Umbilical cord (tissue), 1 donor: ENCODE measurements at regions not wholly inside any gene's neighbourhood (a gene's known extent, or its start where the extent isn't known, plus 50 kb on each side); places are given as distances from the start of the nearest gene placed in this dataset.
"Not testable (repeated sequence)": the region's sequence is repeated elsewhere in the genome, so short reads cannot be mapped to it uniquely, and the experiment has no call there.

Source experiments
- DNase-seq: peaks from one replicate; pipeline ENCODE4 v3.0.0-alpha.2; 2015; ENCODE audit warnings: low spot score

DNA sequence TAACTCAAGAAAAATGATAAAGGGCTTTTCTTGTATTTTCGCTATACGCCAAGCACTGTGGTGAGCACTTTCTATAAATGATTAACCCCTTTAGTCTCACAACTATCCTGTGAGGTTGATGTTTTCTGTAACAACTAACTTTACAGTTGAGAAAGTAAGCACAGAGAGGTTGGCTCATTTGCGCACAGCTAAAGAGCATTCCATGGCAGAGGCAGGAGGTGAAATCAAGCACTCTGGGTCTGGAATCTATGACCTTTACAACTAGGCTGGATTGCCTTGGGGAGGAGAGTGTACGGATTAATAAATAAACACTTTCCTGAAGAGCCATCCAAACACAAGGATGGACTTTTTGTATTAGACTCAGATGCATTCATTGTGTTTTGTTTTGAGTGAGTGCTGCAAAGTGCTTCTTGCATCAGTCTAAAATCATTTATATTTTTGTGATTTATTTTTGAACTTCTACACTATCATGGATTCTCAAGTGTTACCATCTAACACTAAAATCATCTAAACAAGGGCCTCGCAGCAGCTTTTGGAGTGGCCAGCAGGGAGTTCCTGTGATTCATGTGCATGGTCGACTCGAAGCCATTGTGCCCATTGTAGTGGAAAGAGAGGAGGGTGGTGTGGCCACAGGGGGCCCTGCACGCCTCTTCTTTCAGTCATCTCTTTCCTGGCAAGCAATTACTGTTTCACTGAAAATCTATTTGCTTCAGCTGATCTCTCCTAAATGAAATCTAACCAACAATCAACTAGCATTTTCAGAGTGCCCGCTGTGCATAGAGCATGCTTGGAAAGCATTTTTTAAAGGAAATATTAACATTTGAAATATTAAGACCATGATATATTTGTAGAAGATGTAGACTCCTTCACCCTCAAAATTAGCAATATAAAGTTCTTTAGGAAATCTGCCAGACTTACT lies 633.4 kb upstream of the COBL start:
- DNase-seq: no peak

DNA sequence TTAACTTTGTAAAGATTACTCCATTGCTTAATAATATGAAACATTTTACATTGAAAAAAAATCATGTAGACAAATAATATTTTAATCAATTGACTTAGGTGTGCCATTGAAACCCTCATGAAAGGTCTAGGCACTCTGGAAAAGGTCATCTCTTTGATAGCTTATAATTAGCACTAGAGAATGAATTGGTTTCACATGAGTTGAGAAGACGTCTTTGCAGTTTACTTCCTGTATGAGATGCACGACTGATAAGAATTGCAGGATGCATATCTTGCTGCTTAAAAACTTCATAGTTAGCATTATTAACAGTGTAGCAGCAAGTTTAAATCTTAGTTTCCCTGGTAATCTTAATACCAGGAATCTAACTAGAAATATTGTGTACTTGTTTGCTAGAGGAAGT lies 614.2 kb upstream of the COBL start:
- no peak for DNase-seq

DNA sequence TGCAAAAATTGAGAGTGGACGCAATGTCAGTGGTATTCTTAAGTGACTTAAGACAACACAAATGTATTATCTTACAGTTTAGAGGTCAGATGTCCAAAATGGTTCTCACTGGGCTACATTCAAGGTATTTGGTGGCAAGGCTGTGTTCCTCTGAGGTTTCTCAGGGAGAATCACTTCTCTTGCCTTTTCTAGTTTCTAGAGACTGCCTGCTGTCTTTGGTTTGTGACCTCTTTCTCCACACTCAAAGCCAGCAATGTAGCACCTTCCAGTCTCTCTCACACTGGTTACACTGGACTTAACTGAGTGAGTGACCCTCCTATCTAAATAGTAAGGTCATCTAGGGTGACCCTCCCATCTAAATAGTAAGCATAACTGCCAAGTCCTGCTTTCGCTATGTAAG lies 613.2 kb upstream of the COBL start:
- DNase-seq: no peak

DNA sequence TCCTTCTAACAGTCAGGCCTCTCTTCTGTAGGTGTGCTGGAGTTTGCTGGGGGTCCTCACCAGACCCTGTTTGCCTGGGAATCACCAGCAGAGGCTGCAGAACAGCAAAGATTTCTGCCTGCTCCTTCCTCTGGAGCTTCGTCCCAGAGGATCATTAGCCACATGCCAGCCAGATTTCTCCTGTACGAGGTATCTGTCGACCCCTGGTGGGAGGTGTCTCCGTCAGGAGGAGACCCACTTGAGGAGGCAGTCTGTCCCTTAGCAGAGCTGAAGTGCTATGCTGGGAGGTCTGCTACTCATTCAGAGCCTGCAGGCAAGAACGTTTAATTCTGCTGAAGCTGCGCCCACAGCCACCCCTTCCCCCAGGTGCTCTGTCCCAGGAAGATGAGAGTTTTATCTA lies 611.1 kb upstream of the COBL start:
- no peak for DNase-seq

DNA sequence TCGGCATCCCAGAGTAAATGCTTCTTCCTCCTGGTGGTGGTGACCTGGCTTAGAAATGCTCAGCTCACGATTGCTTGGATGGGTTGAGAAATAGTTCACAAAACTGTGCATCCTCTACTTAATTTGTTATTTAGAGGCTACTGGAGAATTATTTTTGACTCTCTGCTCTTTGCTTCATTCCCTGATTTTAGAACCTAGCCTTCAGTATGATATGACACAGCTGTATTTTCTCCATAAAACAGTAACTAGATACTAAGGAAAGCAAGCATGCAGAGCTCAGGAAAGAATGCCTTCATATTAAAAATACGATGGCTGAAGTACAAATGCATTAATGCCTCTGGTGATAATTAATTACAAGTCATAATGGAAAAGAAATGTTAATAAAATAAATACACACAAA lies 602.0 kb upstream of the COBL start:
- DNase-seq: peak; percentile 26

DNA sequence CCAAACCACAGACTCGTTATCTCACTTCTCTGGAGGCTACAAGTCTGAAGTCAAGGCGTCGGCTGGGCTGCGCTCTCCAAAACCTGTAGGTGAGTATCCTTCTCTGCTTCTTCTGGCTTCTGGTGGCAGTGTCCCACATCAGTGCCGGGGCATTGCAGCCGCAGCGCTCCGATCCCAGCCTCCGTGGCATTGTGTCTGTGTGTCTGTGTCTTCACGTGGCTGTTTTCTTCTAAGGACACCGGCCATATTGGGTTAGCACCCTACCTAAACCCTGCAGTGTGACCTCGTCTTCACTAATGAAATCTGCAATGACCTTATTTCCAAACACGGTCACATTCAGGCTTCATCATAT lies 584.9 kb upstream of the COBL start:
- DNase-seq: no peak

DNA sequence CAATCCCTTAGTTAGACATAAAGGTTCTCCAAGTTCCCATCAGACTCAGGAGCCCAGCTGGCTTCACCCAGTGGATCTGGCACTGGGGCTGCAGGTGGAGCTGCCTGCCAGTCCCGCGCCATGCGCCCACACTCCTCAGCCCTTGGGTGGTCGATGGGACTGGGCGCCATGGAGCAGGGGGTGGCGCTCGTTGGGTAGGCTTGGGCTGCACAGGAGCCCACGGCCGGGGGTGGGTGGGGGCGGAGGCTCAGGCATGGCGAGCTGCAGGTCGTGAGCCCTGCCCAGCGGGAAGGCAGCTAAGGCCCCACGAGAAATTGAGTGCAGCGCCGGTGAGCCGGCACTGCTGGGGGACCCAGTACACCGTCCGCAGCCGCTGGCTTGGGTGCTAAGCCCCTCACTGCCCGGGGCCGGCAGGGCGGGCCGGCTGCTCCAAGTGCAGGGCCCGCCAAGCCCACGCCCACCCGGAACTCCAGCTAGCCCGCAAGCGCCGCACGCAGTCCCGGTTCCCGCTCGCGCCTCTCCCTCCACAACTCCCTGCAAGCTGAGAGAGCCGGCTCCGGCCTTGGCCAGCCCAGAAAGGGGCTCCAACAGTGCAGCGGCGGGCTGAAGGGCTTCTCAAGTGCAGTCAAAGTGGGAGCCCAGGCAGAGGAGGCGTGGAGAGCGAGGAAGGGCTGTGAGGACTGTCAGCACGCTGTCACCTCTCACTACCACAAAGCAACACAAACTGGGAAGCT lies 584.3 kb upstream of the COBL start:
- not testable (repeated sequence) for DNase-seq

DNA sequence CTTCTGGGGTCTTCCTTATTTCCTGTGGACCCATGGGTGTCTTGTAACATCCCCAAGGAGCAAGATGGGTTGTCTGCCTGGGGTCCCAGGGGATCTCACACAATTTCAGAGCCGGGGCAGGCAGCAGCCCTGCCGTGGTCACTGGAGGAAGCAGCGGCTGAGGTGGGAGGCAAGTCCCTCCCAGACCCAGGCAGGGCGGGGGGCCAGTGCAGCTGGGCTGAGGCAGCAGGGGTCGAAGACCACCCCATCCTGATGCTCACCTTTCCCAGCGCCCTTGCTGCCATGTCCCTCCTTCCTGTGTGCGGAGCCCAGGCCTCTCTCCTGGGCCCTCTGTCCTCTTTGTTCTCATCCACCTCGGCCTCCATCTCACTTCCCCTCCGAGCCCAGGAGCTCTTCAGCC lies 583.0 kb upstream of the COBL start:
- no peak for DNase-seq

DNA sequence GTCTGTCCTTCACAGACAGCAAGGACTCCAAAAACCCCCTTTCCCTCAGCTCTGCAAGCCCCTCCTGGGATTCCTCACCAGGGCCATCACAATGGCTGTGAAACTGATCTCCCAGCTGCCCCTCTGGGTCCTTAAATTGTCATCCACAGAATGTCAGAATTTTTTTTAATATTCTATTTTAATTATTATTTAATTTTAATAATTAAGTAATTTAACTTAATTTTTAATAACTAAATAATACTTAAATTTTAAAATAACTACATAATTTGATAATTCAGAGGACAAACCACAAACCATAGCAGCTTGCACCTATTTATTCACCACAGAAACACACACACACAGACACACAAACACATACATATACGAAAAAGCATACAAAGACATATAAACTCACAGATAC lies 565.8 kb upstream of the COBL start:
- DNase-seq: no peak

DNA sequence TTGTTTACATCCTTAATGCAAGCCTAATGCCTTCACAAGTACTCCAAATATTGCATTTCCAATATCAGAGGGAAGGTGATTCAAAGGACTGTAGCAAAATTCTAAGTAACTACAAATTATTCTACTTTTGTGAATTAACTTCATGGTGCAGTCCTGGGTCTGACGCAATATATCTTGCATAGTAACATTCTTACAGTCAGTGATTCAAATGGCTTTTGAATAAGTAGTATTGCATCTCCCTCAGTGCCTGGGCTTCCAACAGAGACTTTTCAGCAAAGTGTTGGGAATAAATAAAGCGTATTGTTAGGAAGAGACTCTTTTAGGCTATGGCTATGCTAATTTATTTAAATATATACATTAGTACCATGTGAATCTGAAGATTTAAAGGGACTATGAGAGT lies 564.7 kb upstream of the COBL start:
- DNase-seq: peak; percentile 10

DNA sequence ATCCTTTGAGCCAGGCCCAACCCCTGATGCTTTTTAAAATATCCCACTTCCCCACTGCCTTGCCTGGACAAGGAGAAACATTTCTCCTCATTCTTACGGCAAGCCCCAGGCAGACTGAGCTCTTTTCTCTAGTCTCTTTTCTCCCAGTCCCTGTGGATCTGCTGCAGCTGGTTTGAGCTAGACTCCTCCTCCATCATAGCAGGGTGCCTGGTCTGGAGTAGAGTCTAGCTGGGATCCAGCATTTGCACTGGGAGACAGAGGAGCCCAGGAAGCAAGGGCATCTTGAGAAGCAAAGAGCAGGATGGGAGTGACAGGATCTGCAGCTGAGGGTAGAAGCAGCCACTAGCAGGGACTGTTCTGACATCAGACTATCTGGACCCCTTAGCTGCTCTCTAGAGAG lies 562.3 kb upstream of the COBL start:
- DNase-seq: peak; percentile 3

DNA sequence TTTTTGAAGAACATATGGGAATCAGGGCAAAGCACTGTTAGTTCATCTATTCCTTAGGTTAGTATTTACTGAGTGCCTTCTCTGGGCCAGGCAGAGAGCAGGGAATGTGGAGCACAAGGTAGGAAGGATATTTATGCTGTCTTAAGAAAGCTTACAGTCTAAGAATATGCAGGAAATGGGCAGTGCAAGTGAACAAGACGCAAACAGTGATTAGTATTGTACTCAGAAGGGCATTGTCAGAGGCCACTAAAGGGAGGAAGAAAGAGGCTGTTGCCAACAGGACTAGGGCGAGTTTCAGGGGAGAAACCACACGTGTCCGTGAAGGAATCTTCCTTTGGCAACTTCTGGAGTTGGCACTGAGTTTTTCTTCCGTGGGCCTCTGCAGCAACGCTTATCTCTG lies 552.8 kb upstream of the COBL start:
- DNase-seq: no peak

DNA sequence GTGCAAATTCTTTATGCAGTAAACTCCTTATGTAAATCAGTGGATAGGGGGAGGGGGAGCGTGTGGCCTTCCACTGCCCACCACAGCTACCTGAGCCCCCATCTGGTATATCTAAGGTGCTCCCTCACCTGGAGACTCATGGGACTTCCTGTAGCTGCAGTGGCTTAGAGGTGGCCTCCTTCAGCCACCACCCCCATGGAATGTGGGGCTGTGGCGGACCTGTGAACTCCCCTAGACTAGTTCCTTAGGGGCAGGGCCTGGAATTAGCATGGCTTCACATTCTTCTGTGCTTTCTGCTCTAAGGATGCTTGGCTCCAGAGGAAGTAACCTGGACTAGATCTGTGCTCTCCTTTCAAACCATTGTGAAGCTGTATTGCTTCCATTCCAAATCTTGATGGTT lies 550.5 kb upstream of the COBL start:
- DNase-seq: no peak

DNA sequence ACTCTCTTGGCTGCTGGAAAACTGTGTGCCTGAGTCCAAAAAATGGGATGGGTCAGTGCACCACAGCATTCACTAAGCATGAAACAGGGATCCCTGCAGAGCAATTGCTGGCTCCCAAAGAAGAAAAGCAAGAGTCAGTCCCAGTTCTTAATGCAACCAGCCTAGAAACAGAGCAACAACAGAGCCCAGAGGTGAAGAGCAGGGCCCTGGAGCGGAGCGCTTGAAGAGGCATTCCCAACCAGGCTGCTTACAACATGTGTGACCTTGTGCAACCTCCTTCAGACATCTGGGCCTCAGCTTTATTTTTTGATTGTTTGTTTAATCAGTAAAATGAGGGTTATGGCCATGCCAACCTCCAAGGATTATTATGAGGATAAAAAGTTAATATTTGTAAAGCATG lies 543.7 kb upstream of the COBL start:
- DNase-seq: no peak

DNA sequence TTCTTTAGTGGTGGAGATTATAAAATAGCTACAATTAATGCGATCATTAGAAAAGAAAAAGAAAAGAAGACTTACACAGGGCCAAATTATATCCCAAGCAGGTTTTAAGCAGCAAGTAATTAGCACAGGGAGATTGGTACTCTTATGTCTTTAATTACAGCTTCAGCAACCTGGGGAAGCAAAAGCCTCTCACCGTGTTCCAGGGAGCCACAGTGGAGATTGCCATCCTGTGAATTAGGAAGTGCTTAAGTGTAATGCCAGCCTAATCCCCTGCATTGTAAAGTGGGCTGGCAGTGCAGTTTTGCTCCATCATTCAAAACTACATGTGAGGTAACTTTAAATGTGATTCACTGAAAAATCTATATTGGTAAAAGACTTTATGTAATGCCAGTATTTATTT lies 533.5 kb upstream of the COBL start:
- DNase-seq: no peak

DNA sequence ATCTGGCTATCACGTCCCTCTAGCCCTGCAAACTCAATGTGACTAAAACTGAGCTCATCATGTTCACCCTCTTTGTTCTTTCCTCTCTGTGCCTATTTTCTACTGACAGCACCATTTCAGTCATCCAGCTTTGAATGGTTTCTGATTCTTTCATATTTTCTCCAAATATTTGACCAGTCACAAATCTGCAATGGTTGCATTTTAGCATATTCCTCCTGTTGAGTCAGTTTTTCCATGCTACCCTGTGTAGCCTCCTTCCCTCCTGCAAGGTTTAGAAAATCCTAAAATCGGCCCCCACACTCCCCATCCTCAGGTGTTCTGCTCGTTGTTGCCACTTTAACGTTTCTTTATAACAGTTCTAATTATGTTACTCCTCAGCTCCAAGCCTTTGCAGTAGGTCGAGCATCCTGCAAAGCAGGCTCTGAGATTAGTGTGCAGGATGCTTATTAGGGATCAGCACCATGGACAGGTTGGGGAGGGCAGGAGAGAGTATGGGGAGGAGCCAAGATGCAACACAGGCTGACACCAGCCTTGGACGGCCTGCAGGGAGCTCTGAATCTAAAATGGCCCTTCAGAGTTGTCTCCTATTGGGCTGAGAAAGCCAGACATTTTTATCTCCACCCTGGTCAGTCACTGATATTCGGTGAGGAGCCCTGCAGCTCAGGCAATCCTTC lies 531.0 kb upstream of the COBL start:
- DNase-seq: no peak

DNA sequence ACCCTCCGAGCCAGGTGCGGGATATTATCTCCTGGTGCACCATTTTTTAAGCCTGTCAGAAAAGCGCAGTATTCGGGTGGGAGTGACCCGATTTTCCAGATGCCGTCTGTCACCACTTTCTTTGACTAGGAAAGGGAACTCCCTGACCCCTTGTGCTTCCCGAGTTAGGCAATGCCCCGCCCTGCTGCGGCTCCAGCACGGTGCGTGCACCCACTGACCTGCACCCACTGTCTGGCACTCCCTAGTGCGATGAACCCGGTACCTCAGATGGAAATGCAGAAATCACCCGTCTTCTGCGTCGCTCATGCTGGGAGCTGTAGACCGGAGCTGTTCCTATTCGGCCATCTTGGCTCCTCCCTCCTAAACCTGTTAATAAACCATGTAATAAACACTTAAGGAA lies 522.5 kb upstream of the COBL start:
- not testable (repeated sequence) for DNase-seq

DNA sequence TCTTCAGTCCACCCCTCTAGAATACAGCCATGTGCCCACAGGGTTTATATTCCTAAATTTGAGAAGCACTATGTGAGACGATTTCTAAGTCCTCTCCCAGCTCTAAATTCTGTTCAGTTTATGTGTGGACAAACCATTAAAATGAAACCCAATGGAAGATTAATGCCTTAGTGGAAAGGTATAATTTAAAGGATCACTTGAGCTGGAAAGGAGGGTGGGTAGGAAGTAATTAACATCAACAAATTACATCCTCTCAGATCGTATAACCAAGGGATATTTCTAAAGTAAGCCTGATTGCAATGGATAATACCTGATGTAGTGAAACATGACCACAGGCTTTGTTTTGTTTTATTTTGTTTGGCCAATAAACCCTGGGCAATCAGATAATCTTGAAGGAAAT lies 511.0 kb upstream of the COBL start:
- DNase-seq: no peak

DNA sequence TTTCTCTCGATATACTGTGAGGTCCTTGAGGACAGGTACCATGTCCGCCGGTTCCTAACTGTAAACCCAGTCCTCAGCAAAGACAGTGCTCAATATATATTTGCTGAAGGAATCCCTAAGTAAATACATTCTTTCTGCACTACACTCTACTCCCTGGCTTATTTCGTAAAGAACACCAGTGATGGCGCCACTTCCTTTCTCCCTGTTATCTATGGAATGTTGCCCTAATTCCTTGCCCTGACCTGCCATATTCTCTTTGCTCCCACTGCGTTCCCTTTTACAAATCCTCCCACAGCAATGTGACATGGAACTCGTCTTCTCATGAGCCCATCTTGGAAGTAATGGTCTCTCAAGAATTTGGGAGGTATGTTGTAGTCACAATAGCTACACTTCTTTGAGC lies 507.4 kb upstream of the COBL start:
- DNase-seq: no peak

DNA sequence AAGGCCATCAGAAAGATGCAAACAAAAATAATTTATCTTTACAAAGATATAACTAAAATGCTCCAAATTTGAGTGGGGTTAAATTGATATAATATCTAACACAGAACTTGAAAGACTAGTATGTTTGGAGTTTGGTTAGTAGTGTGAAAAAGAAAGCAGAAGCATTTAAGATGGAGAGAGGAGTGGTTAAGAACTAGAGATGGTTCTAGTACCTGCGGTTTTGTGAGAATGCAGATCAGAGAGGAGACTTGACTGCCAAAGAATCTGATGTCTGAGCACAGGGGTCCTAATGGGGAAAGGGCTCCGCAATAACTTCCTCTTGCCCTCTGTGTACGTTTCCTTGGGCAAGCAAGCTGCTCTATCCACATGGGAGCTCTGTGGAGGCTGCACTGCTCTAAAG lies 506.8 kb upstream of the COBL start:
- DNase-seq: no peak

DNA sequence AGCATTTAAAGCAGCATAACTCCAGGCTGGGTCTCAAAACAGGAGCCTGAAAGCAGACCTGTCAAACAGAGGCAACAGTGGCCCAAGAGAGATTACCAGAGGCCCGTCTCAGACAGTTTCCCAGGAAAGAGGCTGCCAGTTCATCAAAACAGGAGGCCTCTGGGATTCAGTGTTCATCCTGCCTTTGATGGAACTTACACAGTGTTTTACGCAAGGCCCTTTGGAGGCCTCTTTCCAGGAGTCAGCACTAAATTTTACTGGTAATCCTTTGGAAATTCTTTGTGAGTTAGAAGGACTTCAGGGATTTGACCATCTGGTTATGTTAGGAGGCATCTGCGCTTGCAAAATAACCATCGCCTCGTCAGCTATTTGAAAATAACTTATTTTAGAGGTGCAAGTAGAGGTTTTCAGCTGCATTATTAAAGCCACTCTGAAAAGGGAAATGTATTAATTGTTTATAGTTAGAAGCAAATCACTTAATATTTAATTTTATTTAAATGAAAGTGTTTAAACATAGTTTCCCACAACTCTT lies 501.2 kb upstream of the COBL start:
- peak; percentile 97 for DNase-seq

DNA sequence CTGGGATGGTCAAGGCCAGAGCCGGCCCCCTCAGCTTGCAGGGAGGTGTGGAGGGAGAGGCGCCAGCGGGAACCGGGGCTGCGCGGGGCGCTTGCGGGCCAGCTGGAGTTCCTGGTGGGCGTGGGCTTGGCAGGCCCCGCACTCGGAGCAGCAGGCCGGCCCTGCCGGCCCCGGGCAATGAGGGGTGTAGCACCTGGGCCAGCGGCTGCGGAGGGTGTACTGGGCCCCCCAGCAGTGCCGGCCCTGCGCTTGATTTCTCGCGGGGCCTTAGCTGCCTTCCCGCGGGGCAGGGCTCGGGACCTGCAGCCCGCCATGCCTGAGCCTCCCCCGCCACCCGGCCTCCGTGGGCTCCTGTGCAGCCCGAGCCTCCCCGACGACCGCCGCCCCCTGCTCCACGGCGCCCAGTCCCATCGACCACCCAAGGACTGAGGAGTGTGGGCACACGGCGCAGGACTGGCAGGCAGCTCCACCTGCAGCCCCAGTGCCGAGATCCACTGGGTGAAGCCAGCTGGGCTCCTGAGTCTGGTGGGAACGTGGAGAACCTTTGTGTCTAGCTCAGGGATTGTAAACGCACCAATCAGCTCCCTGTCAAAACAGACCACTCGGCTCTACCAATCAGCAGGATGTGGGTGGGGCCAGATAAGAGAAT lies 489.3 kb upstream of the COBL start:
- not testable (repeated sequence) for DNase-seq
